Esophagus squamous epithelium (tissue), 5 donors: ENCODE measurements at regions not wholly inside any gene's neighbourhood (a gene's known extent, or its start where the extent isn't known, plus 50 kb on each side); places are given as distances from the start of the nearest gene placed in this dataset.

Source experiments
- DNase-seq: peaks from one replicate; lab custom pipeline; 2025; lab: John Stamatoyannopoulos, UW
- H3K27ac ChIP-seq, 4 donors: fragments of 200-600 bp; sonication (generic); one replicate each; pipeline ENCODE4 v1.5.1; 2016 to 2019; ENCODE audit warnings: mild to moderate bottlenecking in 1 of 4
- H3K27me3 ChIP-seq, 4 donors: fragments of 200-600 bp; sonication (generic); 1 replicate in 3 of 4; 2 replicates in 1 of 4; pipeline versions ENCODE4 v1.5.1 to v1.6.0; 2017 to 2021; ENCODE audit warnings: antibody characterized with exemption in 1 of 4
- H3K36me3 ChIP-seq, 3 donors: fragments of 200-600 bp; sonication (generic); one replicate each; pipeline ENCODE4 v1.5.1; 2016 to 2019
- H3K4me1 ChIP-seq, 3 donors: fragments of 200-600 bp; sonication (generic); one replicate each; pipeline ENCODE4 v1.5.1; 2017 to 2019
- H3K4me3 ChIP-seq, 4 donors: fragments of 200-600 bp; sonication (generic); 1 replicate in 3 of 4; 2 replicates in 1 of 4; pipeline ENCODE4 v1.5.1; 2016 to 2019; ENCODE audit warnings: mild to moderate bottlenecking in 2 of 4, moderate library complexity in 1 of 4
- H3K9me3 ChIP-seq, 3 donors: fragments of 200-600 bp; sonication (generic); one replicate each; pipeline ENCODE4 v1.5.1; 2016 to 2019
- CTCF ChIP-seq, 6 experiments: fragments of 450-650 bp in 4 of 6; fragments of 200-600 bp in 2 of 6; sonication (generic) in 2 of 6; IDR thresholded peaks; one replicate each; pipeline ENCODE4 v1.5.1; 2016 to 2019; ENCODE audit warnings: antibody characterized with exemption in 6 of 6, mild to moderate bottlenecking in 4 of 6, moderate library complexity in 4 of 6
- POLR2A ChIP-seq, 4 donors: fragments of 450-650 bp; IDR thresholded peaks; one replicate each; pipeline ENCODE4 v1.6.1; 2017; ENCODE audit warnings: antibody characterized with exemption in 4 of 4, mild to moderate bottlenecking in 4 of 4, moderate library complexity in 3 of 4
- WGBS, 2 donors: methylation state at CpG; one replicate each; pipeline ENCODE4 v1.1.5; 2018; 5-methylcytosine and 5-hydroxymethylcytosine counted together
- intact Hi-C: fragments of 100-400 bp; cut with DNase I; formaldehyde crosslinking; loops from one replicate; pipeline ENCODE4 v1.15.0; 2022
- donor health status: DM: yes; HTN: yes; CAD: no.

DNA sequence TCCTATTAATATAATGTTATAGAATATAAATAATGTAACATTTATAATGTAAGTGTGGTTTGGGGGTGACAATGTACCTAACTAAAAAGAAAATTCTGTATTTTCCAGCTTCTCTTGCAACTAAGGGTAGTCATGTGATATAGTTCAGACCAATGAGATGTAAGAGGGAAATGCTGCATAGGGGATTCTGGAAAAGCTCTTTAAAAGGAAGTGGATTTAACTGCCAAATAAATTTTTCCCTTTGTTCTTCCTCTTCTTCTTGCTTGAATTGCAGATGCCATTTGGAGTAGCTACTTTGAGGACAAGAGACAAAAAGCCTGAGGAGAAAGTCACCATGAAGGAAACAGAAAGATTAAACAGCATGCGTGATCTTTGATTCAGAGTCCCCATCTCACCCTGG lies 194.3 kb downstream of the PTEN start:
- no peaks in the 10 kb centered on the region for H3K36me3 ChIP-seq
- DNase-seq, result no peak
- intact Hi-C loops, result no loop called here
- 83 to 84% methylated on average over 1 of the region's 1 CpG for WGBS, 2 donors
- no peak overlapping the region for H3K27ac ChIP-seq
- no peak overlapping the region for H3K4me3 ChIP-seq
- TF ChIP-seq CTCF (IDR thresholded peaks at IDR 0.05) (no peak), POLR2A (IDR thresholded peaks at IDR 0.05) (no peak)
- peaks cover 2 to 7% (median 3%) of the 10 kb centered on the region in 3 donors for H3K4me1 ChIP-seq
- H3K9me3 ChIP-seq, result no peaks in the 10 kb centered on the region
- no peaks in the 10 kb centered on the region for H3K27me3 ChIP-seq

GRCh38 chr10:88058750-88059149 lies 195.3 kb downstream of the PTEN start:
- H3K27me3 ChIP-seq, result no peaks in the 10 kb centered on the region
- 79 to 82% methylated on average over 4 of the region's 4 CpGs for WGBS, 2 donors

DNA sequence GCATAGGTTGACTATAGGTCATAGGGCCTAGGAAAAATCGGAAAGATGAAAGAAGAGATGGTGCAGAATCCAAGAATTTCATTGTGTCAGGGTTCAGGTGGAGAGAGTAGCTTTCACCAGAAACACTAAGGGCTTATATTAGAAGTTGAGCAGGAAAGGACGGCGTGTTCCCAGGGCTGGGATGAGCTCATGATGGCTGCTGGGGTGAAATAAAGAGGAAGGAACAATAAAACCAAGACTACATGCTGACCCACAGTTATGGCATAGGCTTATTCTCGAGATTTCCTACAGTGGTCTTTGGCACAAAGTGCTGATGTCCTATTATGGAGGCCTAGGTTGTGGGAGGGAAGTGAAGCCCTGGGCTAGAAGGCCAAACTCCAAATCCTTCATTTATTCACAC lies 195.8 kb downstream of the PTEN start:
- TF ChIP-seq POLR2A (IDR thresholded peaks at IDR 0.05) (no peak), CTCF (IDR thresholded peaks at IDR 0.05) (no peak)
- H3K27ac ChIP-seq, result peak overlapping the region in 1 of 4 donors; percentile 27
- no peak overlapping the region for H3K4me3 ChIP-seq
- H3K36me3 ChIP-seq, result no peaks in the 10 kb centered on the region
- no peak for DNase-seq
- no peaks in the 10 kb centered on the region for H3K27me3 ChIP-seq
- peaks cover 9 to 20% (median 9%) of the 10 kb centered on the region in 3 donors for H3K4me1 ChIP-seq
- 66 to 79% methylated on average over 4 of the region's 4 CpGs for WGBS, 2 donors
- H3K9me3 ChIP-seq, result no peaks in the 10 kb centered on the region
- intact Hi-C loops, result no loop called here

More at GRCh38 chr10:88058750-88059149, 195.3 kb downstream of the PTEN start:
- Histone ChIP-seq H3K36me3 (no peaks in the 10 kb centered on the region), H3K4me3 (no peak overlapping the region), H3K4me1 (peaks cover 9 to 15% (median 9%) of the 10 kb centered on the region in 3 donors), H3K9me3 (no peaks in the 10 kb centered on the region), H3K27ac (peak overlapping the region in 1 of 4 donors; percentile 27)
- DNase-seq, result no peak
- TF ChIP-seq POLR2A (IDR thresholded peaks at IDR 0.05) (no peak), CTCF (IDR thresholded peaks at IDR 0.05) (no peak)
- intact Hi-C loops, result no loop called here

- WGBS, 2 donors, result 94 to 96% methylated on average over 6 of the region's 6 CpGs
- no peaks in the 10 kb centered on the region for H3K27me3 ChIP-seq
- no peaks in the 10 kb centered on the region for H3K36me3 ChIP-seq
- intact Hi-C loops, result no loop called here
- H3K4me1 ChIP-seq, result peaks cover 9 to 28% (median 16%) of the 10 kb centered on the region in 3 donors
- H3K9me3 ChIP-seq, result no peaks in the 10 kb centered on the region
- no peak overlapping the region for H3K4me3 ChIP-seq
- no peak for DNase-seq
- H3K27ac ChIP-seq, result no peak overlapping the region
- no peak for TF ChIP-seq CTCF (IDR thresholded peaks at IDR 0.05)
- TF ChIP-seq POLR2A (IDR thresholded peaks at IDR 0.05), result no peak
These were observed 197.3 kb downstream of the PTEN start for GRCh38 chr10:88060762-88061161.

DNA sequence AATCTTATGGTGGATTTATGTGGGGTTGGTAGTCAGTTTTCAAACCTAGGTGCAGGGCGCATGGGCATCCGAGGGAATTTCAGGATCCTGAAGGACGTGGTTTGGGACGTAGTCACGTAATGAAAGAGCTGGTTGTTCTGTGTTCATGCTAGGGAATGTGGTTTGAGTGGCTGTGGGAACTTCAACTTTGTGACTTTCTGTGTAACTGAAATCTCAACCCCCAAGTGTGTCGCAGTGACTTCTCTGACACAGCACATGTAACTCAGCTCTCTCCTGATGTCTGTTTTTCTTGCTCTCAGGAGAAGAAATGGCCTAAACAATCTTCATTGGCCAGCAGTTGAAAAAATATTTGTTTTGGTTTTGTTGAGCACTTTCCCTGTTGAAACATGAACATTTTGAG lies 199.0 kb downstream of the PTEN start:
- no peak overlapping the region for H3K4me3 ChIP-seq
- no peaks in the 10 kb centered on the region for H3K27me3 ChIP-seq
- intact Hi-C loops, result no loop called here
- TF ChIP-seq POLR2A (IDR thresholded peaks at IDR 0.05), result no peak
- TF ChIP-seq CTCF (IDR thresholded peaks at IDR 0.05), result no peak
- 71 to 76% methylated on average over 6 of the region's 6 CpGs for WGBS, 2 donors
- DNase-seq, result no peak
- H3K27ac ChIP-seq, result peak overlapping the region; percentile 2 to 64 (median 44)
- H3K36me3 ChIP-seq, result no peaks in the 10 kb centered on the region
- H3K9me3 ChIP-seq, result no peaks in the 10 kb centered on the region
- peaks cover 9 to 28% (median 16%) of the 10 kb centered on the region in 3 donors for H3K4me1 ChIP-seq
